OCI-LY3 (cell line): ENCODE measurements at regions not wholly inside any gene's neighbourhood (a gene's known extent, or its start where the extent isn't known, plus 50 kb on each side); places are given as distances from the start of the nearest gene placed in this dataset.

ENCODE experiments used
- EZH2phosphoT487 ChIP-seq: fragments of 200-600 bp; shearing (Covaris generic); IDR thresholded peaks from 2 replicates; pipeline ENCODE4 v1.6.1; 2018; ENCODE audit warnings: antibody characterized with exemption, mixed run types, low read depth
- TF ChIP-seq, protein P1 (sequence below): fragments of 200-600, 300-600 bp; sonication (generic); IDR thresholded peaks from 2 replicates; pipeline ENCODE4 v1.5.1; 2014; ENCODE audit warnings: antibody characterized with exemption, low read length, low read depth

GRCh38 chr5:58322453-58322852 is 137.4 kb downstream of the PLK2 start:
- TF ChIP-seq, protein P1, sequence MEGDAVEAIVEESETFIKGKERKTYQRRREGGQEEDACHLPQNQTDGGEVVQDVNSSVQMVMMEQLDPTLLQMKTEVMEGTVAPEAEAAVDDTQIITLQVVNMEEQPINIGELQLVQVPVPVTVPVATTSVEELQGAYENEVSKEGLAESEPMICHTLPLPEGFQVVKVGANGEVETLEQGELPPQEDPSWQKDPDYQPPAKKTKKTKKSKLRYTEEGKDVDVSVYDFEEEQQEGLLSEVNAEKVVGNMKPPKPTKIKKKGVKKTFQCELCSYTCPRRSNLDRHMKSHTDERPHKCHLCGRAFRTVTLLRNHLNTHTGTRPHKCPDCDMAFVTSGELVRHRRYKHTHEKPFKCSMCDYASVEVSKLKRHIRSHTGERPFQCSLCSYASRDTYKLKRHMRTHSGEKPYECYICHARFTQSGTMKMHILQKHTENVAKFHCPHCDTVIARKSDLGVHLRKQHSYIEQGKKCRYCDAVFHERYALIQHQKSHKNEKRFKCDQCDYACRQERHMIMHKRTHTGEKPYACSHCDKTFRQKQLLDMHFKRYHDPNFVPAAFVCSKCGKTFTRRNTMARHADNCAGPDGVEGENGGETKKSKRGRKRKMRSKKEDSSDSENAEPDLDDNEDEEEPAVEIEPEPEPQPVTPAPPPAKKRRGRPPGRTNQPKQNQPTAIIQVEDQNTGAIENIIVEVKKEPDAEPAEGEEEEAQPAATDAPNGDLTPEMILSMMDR = no peak
- TF ChIP-seq EZH2phosphoT487 = no peak
